ENCODE measurements at regions not wholly inside any gene's neighbourhood (a gene's known extent, or its start where the extent isn't known, plus 50 kb on each side); places are given as distances from the start of the nearest gene placed in this dataset.

DNA sequence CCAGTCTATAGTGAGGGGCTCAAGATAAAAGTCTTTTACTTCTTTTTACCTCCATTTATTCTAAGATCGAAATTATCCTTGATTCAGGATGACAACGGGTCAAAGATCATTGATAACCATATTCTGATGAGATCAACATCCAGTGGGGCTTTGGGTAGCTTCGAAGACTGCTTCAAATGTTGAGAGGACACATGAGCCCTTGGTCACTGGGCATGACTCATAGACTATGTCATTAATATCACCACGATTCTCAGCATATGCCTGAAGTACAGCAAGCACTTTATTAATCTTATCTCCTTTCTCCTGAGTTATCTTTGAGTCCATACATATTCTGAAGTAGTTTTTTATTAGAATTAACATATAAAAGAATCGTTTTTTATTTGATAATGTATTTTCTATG, 117.1 kb upstream of the DAB2 start:
- TF ChIP-seq CTCF (conservative IDR thresholded peaks at IDR 0.05; ENCODE audit: low read depth, low read length) (no peak), EZH2 (IDR thresholded peaks at IDR 0.05; ENCODE audit: low read length, unreplicated experiment) (no peak)
